GM18873 (cell line): ENCODE measurements at regions not wholly inside any gene's neighbourhood (a gene's known extent, or its start where the extent isn't known, plus 50 kb on each side); places are given as distances from the start of the nearest gene placed in this dataset.
"Not testable (repeated sequence)": the region's sequence is repeated elsewhere in the genome, so short reads cannot be mapped to it uniquely, and the experiment has no call there.

Experiments
- ATAC-seq: cut with Tn5 transposase; IDR thresholded peaks from one replicate; pipeline ENCODE4 v1.9.1; 2021; ENCODE audit warnings: mild to moderate bottlenecking, moderate library complexity, moderate number of reproducible peaks; ENCODE audit not compliant: unreplicated experiment, low FRiP score

- no peak for ATAC-seq
Measured at GRCh38 chr2:193101591-193101990, 906.9 kb upstream of the TMEFF2 start.

- no peak for ATAC-seq
Measured at GRCh38 chr2:193088026-193088425, 893.3 kb upstream of the TMEFF2 start.

GRCh38 chr2:193076995-193077394, 882.3 kb upstream of the TMEFF2 start:
- ATAC-seq = no peak

GRCh38 chr2:193074933-193075332, 880.2 kb upstream of the TMEFF2 start:
- ATAC-seq = no peak

GRCh38 chr2:193072647-193073046, 877.9 kb upstream of the TMEFF2 start:
- ATAC-seq = no peak

- ATAC-seq = not testable (repeated sequence)
Measured at GRCh38 chr2:193025556-193025955, 830.8 kb upstream of the TMEFF2 start.

- no peak for ATAC-seq
Measured at GRCh38 chr2:193024791-193025190, 830.1 kb upstream of the TMEFF2 start.

- ATAC-seq = no peak
Measured at GRCh38 chr2:193011870-193012269, 817.1 kb upstream of the TMEFF2 start.

- no peak for ATAC-seq
Measured at GRCh38 chr2:192993059-192993458, 798.3 kb upstream of the TMEFF2 start.

- ATAC-seq = no peak
Measured at GRCh38 chr2:192983173-192983572, 788.4 kb upstream of the TMEFF2 start.

- ATAC-seq = no peak
Measured at GRCh38 chr2:192978395-192978794, 783.7 kb upstream of the TMEFF2 start.

GRCh38 chr2:192971981-192972380, 777.2 kb upstream of the TMEFF2 start:
- no peak for ATAC-seq

GRCh38 chr2:192969055-192969454, 774.3 kb upstream of the TMEFF2 start:
- ATAC-seq = no peak

- no peak for ATAC-seq
Measured at GRCh38 chr2:192960945-192961344, 766.2 kb upstream of the TMEFF2 start.

- not testable (repeated sequence) for ATAC-seq
Measured at GRCh38 chr2:192958615-192959014, 763.9 kb upstream of the TMEFF2 start.

- no peak for ATAC-seq
Measured at GRCh38 chr2:192957425-192957824, 762.7 kb upstream of the TMEFF2 start.

GRCh38 chr2:192953116-192953515, 758.4 kb upstream of the TMEFF2 start:
- no peak for ATAC-seq

GRCh38 chr2:192952245-192952644, 757.5 kb upstream of the TMEFF2 start:
- ATAC-seq = no peak

- no peak for ATAC-seq
Measured at GRCh38 chr2:192948316-192948715, 753.6 kb upstream of the TMEFF2 start.

GRCh38 chr2:192947352-192947751, 752.6 kb upstream of the TMEFF2 start:
- ATAC-seq = no peak

- ATAC-seq = no peak
Measured at GRCh38 chr2:192940767-192941166, 746.0 kb upstream of the TMEFF2 start.

- ATAC-seq = no peak
Measured at GRCh38 chr2:192932376-192932775, 737.6 kb upstream of the TMEFF2 start.

GRCh38 chr2:192921631-192922030, 726.9 kb upstream of the TMEFF2 start:
- not testable (repeated sequence) for ATAC-seq
